GM18870 (cell line): ENCODE measurements at regions not wholly inside any gene's neighbourhood (a gene's known extent, or its start where the extent isn't known, plus 50 kb on each side); places are given as distances from the start of the nearest gene placed in this dataset.

Source experiments
- ATAC-seq: cut with Tn5 transposase; IDR thresholded peaks from one replicate; pipeline ENCODE4 v1.9.1; 2021; ENCODE audit warnings: moderate library complexity; ENCODE audit not compliant: unreplicated experiment

GRCh38 chr11:111148953-111149352 lies 96.6 kb upstream of the POU2AF2 start:
- no peak for ATAC-seq

GRCh38 chr11:111148121-111148520 lies 97.4 kb upstream of the POU2AF2 start:
- ATAC-seq, result no peak

GRCh38 chr11:111137846-111138245 lies 107.7 kb upstream of the POU2AF2 start:
- ATAC-seq, result no peak

DNA sequence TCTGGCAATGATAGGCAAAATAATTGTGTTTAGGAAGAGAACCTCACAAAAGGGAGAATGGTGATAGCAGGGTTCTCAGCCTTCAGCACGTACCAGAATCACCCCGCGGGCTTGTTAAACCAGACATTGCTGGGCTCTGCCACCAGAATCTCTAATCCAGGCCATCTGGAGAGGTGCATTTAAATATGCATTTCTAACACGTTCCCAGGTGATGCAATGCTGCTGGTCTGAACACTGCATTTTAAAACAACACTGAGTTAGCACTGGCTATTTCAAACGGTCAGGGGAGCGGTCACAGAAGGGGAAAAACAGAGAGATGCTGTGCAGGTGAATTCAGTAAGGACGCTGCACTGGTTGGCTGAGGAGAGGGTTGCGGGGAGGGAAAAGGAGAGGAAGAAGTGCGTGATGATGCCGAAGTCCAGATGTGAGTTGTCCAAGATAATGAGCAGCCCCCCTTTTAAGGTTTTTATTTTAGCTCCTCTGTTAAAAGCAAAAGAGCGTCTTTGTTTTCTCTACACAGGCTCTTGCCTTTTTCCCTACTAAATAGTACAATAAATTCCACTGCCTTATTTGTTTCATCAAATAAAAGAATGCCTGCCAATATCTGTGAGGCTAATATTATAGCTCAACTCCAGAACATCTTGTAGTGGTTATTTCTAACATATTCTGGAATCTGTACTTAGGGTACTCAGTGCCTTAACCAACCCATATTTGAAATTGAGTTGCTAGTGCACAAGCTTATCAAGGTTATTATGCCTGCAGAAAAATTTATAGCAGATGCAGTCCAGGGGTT lies 109.6 kb upstream of the POU2AF2 start:
- no peak for ATAC-seq

DNA sequence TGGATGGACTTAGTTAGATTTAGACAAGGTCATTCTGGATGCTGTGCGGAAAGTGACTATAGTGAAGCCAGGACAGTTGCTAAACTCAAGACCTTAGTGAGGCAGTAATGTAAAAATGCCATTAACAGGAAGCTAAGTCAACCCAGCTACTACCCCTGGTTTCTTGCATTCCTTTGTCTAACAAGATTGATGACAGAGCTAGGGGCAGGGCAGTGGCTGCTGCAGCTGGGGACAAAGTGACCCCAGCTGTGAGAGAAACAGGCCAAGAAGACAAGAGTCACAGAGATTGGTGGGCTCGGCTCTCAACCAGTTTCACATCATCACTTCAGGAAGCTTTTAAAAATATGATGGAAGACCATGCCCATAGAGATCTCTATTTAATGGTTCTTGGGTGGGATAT lies 110.4 kb upstream of the POU2AF2 start:
- ATAC-seq, result no peak

- ATAC-seq, result no peak
These were observed 117.3 kb upstream of the POU2AF2 start for GRCh38 chr11:111128076-111128870.

DNA sequence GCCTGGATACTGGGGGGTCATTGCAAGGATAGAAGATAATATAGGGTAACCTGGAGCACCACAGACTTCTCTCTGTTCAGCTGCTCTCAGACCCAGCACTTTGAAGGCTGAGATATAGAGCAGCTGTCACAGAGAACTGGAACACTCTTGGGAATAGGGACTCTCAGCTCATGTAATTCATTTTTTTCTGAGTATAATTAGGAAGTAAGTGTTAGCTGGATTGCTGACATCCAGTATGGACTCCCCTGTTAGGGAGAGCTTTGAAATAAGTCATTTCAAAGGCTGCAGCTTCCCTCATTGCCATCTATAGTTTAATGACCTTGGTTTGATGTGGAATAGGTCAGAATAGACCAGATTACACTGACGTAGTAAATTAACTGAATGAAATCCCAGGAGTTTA lies 120.8 kb upstream of the POU2AF2 start:
- no peak for ATAC-seq

- no peak for ATAC-seq
These were observed 121.8 kb upstream of the POU2AF2 start for GRCh38 chr11:111123463-111124398.

DNA sequence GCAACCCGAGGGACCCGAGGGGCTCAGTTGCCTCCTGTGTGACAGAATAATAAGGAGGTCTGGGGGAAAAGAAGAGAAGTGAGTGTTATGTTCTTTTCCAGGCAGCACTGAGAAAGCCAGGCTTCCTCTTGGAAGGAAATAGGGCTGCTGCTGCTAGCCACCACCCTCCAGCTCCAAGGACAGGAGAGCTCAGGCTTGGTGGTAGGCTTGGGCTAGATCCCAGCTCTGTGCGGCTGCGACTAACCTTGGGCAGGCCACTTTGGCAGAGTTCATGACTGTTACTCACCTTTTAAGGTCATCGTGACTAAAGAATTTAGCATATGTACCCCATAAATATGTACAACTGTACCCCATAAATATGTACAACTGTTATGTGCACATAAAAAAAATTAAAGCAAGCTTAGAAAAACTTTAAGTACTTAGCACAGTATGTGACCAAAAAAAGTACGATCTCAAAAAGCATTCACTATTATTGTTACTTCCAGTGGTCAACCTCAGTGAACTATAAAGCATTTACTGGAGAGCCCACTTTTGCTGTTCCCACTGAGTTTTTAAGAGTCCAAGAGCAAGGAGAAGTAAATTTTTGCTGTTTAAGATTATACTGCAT lies 124.7 kb upstream of the POU2AF2 start:
- ATAC-seq, result no peak

- ATAC-seq, result no peak
These were observed 125.4 kb upstream of the POU2AF2 start for GRCh38 chr11:111120161-111120560.

- ATAC-seq, result no peak
These were observed 125.8 kb upstream of the POU2AF2 start for GRCh38 chr11:111119751-111120150.

- ATAC-seq, result no peak
These were observed 129.6 kb upstream of the POU2AF2 start for GRCh38 chr11:111115890-111116289.

- ATAC-seq, result no peak
These were observed 131.4 kb upstream of the POU2AF2 start for GRCh38 chr11:111114091-111114490.

DNA sequence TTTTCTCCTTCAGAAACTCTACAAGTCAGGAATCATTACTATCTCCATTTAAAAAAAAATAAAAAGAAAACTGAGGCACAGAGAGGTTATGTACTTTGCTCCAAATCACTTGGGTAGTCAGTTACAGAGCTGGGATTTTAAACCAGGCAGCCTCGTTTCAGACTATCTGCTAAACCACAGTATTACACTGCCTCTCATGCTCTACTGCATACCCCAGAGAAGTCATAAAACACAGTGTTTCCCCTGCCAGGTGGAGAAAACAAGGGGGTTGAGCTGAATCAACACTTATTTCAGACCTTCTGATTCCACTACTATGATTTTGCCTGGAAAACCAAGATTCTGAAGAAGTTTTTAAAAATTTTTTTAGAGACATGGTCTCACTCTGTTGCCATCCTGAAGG lies 132.9 kb upstream of the POU2AF2 start:
- ATAC-seq, result no peak

DNA sequence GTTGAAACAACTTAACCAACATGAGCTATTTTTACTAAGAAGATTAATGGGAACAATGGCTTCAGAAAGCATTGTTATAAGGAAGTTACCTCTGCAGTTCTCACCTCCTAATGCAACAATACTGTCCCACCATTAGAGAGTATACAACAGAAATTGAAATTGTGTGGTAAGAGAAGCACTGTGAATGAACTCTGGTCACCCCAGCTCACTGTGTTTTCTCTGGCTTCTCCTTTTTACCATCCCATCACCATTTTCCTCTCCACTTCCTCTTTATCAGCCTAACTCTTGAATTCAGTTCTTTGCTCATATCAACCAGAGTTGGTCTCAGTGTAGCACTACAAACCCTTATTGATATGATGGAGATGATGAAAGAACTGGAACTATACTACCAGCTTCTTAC lies 138.0 kb upstream of the POU2AF2 start:
- peak; percentile 52 for ATAC-seq

DNA sequence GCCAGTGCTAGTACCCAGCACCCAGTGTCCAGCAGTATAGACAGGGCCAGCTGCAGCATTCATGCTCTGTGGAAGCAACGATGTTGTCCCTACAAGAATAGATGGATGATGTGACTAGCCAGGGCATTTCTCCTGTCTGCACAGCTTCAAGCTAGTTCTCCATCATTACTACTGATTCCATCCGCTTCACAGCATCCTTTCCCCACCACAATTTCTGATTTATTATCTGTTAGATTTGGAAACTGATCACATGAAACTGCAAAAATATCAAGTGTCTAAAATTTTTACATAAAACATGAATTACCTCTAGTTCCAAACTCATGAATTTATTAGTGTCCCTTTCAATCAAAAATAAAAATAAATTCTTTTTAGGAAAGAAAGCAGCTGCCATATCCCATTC lies 138.9 kb upstream of the POU2AF2 start:
- no peak for ATAC-seq

DNA sequence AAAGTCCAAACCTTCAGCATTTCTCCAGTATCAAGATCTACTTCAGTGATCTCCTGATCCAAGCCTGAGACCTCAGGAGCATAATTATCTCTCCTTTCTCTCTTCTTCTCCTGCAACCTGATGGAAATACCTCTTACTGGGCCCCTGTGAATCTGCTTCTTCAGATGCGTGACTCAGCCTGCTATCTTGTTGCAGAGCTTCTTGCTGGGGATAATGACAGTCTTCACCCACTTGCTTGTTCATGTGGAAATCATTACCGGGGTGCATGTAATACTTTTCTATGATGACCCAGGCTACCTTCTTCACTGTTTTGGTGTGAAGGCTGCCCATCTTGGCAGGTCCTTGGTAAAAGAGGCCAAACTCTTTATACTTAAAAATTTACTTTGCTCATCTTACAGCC lies 140.0 kb upstream of the POU2AF2 start:
- ATAC-seq, result no peak

DNA sequence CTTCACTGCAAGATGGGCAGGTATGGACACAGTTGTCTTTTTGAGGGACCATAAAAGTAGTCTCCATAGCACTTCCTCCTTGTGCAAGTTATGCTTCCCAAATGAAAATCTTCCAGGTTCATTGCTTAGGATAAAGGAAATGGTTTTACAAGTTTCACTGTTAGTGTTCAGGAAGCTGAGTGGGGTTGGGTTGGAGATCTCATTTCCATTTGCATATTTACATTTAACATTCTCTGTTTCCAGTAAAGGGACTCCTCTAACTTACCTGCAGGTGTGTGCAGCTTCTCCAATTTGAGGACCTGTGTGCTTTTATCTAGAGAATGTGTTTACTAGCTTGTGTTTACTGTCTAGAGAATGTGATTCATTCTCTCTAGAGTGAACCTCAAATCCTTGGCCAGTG lies 141.3 kb upstream of the POU2AF2 start:
- ATAC-seq, result no peak

GRCh38 chr11:111101881-111102280 lies 143.6 kb upstream of the POU2AF2 start:
- no peak for ATAC-seq

DNA sequence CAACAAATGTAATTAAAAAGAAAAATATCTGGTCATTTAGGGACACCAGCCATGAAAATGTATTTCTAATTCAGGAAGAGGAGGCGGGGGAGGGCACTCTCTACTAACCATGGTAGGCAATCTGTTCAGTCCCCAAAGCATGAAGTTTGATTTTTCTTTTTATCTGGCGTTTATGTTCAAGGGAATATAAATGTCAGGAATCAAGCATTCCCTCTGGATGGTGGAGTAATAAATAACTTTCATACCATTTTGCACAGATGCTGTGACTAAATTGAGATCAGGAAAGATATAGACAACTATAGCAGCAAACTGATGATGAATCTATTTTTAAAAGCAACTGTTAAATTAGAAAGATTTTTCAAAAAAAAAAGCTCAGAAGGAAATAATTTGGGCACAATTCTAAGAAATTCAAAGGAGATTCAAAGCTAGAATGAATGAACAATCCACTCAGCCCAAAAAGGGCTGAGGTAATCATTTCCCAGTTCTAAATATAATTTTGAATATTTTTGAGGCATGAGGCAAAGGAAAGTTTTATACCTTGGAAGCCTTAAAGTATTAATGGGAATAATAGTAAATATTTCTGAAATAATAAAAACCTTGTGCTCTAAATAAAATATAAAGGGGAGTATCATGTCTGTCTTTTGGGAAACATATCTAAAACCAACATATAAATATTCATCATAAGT lies 146.4 kb upstream of the POU2AF2 start:
- no peak for ATAC-seq
